ENCODE measurements at regions not wholly inside any gene's neighbourhood (a gene's known extent, or its start where the extent isn't known, plus 50 kb on each side); places are given as distances from the start of the nearest gene placed in this dataset.
"Not testable (repeated sequence)": the region's sequence is repeated elsewhere in the genome, so short reads cannot be mapped to it uniquely, and the experiment has no call there.

DNA sequence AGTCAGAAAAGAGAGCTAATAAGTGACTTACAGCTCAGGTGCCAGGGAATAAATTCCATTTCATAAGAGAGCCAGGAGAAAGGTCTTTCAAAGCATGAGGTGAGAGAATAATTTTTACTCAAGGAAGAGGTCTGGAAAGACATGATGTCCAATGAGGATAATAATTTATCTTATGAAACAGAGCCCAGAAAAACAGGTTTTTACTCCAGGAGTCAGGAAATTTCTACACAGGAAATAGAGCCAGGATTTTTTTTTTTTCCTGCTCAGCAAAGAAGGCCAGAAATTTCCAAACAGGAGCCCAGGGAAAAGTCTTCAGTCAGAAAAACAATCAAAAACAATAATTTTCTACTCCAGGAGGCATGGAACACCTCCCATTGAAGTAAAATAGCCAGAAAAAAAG, 1185.7 kb upstream of the TSPY4 start:
- no peak for DNase-seq

DNA sequence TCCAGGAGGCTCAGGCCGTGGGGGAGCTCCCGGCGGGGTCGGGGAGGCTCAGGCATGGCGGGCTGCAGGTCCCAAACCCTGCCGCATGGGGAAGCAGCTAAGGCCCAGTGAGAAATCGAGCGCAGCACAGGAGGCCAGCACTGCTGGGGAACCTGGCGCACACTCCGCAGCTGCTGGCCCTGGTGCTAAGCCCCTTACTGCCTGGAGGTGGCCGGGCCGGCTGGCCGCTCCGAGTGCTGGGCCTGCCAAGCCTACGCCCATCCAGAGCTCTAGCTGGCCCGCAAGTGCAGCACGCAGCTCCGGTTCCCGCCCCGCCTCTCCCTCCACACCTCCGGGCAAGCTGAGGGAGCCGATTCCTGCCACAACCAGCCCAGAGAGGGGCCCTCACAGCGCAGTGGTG, 1208.7 kb upstream of the TSPY4 start:
- DNase-seq, result no peak

- no peak for DNase-seq
Measured at GRCh38 chrY:8125907-8126571, 1211.2 kb upstream of the TSPY4 start.

GRCh38 chrY:8121825-8122224, 1210.3 kb upstream of the AMELY start:
- DNase-seq, result no peak

- no peak for DNase-seq
Measured at GRCh38 chrY:8094429-8094828, 1182.9 kb upstream of the AMELY start.

DNA sequence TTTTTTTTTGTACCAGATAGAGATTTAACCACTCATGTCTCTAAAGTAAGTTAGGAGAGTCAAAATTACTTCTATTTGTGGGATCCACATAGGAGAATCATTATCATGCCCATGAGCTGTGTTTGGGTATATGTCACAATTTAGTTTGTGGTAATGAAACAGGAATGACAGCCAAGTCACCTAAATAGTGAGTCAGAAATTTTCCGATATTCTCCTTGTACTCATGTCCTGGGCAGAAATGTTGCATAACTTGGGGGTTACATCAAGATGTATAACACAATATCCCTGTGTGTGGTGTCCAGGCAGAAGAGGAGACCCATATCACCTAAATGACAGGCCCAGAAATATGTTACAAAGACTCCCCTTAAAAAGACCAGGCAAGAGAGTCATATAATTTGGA, 1181.4 kb upstream of the AMELY start:
- DNase-seq, result no peak

GRCh38 chrY:8085925-8086324, 1174.4 kb upstream of the AMELY start:
- no peak for DNase-seq

DNA sequence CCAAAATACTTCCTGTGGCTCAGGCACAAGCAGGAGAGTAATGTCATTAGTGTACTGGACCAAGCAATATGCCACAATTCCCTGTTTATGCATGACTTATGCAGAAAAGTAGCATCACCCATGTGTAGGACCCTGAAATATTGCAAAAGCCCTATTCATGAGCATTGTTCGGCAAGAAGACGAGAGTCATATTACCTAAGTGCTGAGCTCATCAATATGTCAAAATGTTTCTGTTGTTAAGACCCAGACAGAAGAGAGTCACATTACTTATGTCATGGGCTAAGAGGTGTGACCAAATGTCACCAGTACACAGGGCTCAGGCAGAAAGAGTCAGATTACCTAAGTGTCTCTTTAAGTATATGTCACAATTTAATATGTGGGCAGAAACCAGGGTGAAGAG, 1172.6 kb upstream of the AMELY start:
- DNase-seq, result no peak

DNA sequence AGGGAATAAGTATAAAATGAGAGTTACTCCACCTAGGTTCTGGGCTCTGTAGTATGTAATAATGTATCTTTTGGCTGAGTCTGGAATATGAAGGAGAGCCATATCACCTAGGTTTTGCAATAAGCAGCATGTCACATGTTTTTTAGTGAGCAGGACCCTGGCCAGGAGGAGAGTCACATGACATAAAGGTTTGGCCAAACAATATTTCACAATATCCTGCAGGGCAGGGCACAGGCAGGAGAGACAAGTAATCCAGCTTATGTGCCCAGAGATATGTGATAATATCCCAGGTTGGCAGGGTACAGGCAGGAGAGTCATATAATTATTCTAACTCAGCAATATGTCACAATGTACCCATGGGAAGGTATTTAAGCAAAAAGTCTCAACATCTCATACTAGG, 1169.6 kb upstream of the AMELY start:
- DNase-seq, result no peak

DNA sequence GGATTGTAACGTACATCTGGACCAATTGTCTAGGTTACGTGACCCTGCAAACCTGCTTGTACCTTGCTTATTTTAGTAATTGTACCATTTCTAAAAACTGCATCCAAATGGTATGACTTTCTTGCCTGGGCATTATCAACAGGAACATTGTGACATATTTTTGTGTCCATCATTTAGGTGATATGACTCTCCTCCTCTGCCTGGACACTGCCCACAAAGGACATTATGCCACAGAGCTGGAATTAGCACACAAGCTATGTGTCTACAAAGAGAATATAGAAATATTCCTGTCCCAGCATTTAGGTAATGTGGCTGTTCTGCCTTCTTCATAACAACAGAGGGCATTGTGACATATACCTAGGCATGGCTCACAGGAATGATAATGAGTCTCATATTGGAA, 1153.7 kb upstream of the AMELY start:
- no peak for DNase-seq

DNA sequence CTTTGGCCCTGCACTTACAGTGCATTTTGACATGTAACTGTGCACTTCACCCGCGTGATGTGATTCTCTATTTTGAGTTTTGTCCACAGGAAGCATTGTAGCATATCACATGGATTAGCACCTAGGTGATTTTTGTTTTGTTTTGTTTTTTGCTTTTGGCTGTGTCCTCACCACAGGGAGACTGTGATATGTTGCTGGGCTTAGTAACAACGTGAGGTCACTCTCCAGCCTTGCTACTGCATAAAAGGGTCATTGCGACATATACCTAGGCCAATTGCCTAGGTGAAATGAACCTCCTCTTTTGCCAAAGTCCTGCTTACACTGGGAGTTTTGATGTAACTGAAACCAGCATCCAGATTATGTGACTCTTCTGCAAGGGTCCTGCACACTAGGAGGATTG, 1152.9 kb upstream of the AMELY start:
- DNase-seq, result no peak

DNA sequence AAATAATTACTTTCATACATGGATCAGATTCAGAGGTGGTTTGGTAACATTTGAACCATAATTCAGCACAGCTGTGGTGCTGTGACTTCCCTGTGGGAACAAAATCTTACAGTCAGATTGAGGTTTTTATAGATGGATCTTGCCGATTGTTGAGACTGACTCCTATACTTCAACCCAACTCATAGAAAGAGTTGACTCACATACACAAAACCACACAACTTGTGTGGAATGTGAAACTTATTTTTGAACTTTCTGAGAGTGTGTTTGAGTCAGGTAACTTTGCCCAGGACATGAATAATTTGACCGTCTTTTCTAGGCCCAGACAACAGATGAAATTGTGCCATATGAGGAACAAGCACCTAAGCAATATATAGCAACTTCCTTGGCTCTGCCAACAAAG, 1152.4 kb upstream of the AMELY start:
- DNase-seq, result no peak

- DNase-seq, result no peak
Measured at GRCh38 chrY:8058613-8059012, 1147.1 kb upstream of the AMELY start.

GRCh38 chrY:8051340-8051739, 1139.8 kb upstream of the AMELY start:
- no peak for DNase-seq

GRCh38 chrY:8041238-8041637, 1129.7 kb upstream of the AMELY start:
- no peak for DNase-seq

DNA sequence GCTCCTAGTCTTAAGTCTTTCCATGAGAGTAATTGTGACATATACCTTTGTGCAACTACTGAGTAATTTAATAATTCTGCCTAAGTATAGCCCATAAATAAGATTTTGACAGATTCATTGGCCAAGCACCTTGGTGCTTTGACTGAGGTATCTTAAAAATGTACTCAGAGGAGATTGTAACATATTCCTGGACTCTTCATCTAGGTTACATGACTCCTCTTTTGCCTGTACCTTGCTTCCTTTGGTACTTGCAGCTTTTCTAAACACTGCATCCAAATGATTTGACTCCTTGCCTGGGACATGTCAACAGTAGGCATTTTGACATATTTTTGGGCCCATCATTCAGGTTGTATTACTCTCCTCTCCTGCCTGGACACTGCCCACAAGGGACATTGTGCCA, 1125.0 kb upstream of the AMELY start:
- DNase-seq, result no peak

DNA sequence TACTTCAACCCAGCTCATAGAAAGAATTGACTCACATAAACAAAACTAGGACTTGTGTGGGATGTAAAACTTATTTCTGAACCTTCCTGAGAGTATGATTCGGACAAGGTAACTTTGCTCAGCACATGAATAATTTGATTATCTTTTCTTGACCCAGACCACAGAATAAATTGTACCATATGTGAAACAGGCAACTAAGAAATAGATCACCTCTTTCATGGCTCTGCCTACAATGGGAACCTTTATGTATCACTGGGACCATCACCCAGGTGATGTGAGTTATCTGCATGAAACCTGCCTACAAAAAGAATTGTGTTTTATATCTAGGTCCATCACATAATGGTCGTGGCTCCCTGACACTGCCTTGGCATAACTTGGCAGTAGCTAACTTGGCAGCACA, 1124.1 kb upstream of the AMELY start:
- no peak for DNase-seq

DNA sequence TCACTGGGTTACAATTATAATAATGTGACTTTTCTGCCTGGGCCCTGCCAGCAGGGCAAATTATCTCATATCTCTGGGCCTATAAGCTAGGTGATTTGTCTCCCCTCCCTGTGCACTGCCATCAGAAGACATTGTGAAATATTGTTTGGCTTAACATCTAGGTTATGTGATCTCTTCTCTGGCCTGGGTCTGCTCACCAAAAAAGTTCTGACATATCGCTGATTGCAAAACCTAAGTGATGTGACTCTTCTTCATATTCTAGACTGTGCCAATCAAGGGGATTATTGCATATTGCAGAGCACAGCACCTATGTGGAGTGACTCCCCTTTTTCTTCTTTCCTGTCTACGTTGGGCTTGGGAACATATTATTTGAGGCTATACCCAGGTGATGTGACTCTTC, 1123.1 kb upstream of the AMELY start:
- no peak for DNase-seq

DNA sequence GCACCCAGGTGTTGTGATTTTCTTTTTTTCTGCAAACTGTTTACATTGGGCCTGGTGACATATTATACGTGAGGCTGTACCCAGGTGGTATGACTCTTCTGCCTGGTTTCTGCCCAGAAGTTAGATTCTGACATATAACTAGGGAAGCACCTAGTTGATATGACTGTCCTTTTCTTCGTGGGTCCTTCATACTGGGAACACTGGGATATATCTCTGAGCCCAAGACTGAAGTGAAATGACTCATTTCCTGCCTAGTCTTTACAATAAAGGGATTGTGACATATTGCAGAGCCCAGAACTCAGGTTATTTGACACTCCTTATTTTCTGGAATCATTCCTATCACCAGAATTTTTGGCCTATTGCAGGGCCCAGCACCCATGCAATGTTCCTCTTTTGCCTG, 1121.6 kb upstream of the AMELY start:
- DNase-seq, result no peak

GRCh38 chrY:8020540-8020939, 1109.0 kb upstream of the AMELY start:
- DNase-seq, result no peak

- no peak for DNase-seq
Measured at GRCh38 chrY:8011515-8011914, 1100.0 kb upstream of the AMELY start.

GRCh38 chrY:8004196-8004595, 1092.6 kb upstream of the AMELY start:
- DNase-seq, result no peak

DNA sequence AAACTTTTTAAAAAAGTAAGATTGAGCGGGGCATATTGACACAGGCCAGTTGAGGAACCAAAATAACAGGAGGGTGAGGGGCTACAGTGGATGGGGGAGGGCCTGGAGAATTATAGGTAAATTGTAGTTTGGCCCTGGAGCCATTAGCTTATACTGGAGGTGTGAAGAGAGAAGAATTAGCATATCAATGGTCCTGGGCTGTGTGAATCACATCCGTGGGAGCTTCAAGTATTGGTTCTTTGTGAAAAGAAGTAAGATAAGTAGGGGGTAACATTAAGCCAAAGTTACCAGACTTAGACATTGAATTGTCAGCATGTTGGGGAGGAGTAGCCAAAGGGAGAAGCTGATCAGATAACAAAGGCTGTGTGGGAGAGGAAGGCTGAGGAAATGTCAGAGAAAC, 1085.2 kb upstream of the AMELY start:
- no peak for DNase-seq

- not testable (repeated sequence) for DNase-seq
Measured at GRCh38 chrY:7994781-7995180, 1083.2 kb upstream of the AMELY start.

DNA sequence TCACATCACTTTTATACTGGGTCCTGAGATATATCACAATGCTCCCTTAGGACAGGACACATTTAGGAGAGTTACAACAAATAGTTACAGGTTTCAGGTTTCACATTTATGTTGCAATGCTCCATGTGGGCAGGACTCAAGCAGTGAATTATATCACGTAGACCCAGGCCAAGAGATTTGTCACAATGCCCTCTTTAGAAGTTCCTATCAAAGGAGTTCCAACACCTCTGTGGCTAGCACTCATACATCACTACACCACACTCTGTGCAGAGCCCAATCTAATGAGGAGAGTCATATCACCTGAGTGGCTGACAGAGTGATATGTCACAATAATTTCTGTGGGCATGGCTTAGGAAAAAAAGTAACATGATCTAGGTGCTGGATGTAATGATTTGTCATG, 1068.2 kb upstream of the AMELY start:
- no peak for DNase-seq

All from occipital lobe (tissue), 1 donor.